ENCODE measurements at regions not wholly inside any gene's neighbourhood (a gene's known extent, or its start where the extent isn't known, plus 50 kb on each side); places are given as distances from the start of the nearest gene placed in this dataset.

DNA sequence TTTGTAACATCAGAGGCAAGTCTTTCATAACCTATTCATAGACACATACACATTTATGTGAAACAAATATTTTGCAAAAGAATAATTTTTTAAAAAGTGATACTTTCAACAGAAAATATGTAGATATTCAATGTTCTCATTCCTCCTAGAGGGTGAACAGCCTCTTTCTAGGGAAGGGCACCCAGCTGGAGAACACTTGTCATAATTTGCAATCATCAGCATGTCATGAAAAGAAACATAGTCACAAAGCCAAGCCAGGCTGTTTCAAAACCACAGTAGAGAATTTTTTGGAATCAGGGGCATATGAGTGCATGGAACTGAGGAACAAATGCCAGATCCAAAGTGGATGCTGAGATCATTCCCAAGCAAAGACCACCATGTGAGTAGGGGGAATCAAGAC is 406.9 kb upstream of the ADAMTS9 start:
- no peak for TF ChIP-seq CTCF (conservative IDR thresholded peaks at IDR 0.05; ENCODE audit: low read depth in 2 of 2)
- TF ChIP-seq, protein P1, sequence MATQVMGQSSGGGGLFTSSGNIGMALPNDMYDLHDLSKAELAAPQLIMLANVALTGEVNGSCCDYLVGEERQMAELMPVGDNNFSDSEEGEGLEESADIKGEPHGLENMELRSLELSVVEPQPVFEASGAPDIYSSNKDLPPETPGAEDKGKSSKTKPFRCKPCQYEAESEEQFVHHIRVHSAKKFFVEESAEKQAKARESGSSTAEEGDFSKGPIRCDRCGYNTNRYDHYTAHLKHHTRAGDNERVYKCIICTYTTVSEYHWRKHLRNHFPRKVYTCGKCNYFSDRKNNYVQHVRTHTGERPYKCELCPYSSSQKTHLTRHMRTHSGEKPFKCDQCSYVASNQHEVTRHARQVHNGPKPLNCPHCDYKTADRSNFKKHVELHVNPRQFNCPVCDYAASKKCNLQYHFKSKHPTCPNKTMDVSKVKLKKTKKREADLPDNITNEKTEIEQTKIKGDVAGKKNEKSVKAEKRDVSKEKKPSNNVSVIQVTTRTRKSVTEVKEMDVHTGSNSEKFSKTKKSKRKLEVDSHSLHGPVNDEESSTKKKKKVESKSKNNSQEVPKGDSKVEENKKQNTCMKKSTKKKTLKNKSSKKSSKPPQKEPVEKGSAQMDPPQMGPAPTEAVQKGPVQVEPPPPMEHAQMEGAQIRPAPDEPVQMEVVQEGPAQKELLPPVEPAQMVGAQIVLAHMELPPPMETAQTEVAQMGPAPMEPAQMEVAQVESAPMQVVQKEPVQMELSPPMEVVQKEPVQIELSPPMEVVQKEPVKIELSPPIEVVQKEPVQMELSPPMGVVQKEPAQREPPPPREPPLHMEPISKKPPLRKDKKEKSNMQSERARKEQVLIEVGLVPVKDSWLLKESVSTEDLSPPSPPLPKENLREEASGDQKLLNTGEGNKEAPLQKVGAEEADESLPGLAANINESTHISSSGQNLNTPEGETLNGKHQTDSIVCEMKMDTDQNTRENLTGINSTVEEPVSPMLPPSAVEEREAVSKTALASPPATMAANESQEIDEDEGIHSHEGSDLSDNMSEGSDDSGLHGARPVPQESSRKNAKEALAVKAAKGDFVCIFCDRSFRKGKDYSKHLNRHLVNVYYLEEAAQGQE (IDR thresholded peaks at IDR 0.05; ENCODE audit: unreplicated experiment) = no peak
